Loucy (cell line): ENCODE measurements at regions not wholly inside any gene's neighbourhood (a gene's known extent, or its start where the extent isn't known, plus 50 kb on each side); places are given as distances from the start of the nearest gene placed in this dataset.

Experiments
- EZH2phosphoT487 ChIP-seq: fragments of 200-600 bp; IDR thresholded peaks from 2 replicates; pipeline ENCODE4 v1.6.1; 2018; ENCODE audit warnings: antibody characterized with exemption, mild to moderate bottlenecking, moderate library complexity, borderline replicate concordance
- TF ChIP-seq, protein P1 (sequence below): fragments of 200-600 bp; sonication (generic); conservative IDR thresholded peaks from 2 replicates; pipeline ENCODE4 v1.5.1; 2014; ENCODE audit warnings: mild to moderate bottlenecking, antibody characterized with exemption, low read length

DNA sequence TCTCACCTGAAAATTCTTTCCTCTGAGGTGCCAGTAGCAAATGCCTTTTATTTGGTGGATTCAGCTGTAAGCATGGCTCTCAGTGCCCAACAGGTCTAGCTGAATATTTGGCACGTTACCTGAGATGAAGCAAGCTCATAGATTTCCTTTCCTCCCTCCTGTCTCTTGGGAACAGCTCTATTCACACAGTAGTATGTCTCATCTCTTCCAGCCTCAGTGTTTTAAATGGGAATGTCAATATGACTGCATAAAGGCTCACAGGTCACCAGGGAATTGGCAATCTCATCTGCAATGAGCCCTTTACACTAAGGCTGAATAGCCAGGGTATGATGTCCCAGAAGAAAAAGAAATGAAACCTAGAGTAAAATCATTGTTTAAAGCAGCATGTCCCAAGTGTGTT, 733.5 kb downstream of the NTRK3 start:
- TF ChIP-seq, protein P1, sequence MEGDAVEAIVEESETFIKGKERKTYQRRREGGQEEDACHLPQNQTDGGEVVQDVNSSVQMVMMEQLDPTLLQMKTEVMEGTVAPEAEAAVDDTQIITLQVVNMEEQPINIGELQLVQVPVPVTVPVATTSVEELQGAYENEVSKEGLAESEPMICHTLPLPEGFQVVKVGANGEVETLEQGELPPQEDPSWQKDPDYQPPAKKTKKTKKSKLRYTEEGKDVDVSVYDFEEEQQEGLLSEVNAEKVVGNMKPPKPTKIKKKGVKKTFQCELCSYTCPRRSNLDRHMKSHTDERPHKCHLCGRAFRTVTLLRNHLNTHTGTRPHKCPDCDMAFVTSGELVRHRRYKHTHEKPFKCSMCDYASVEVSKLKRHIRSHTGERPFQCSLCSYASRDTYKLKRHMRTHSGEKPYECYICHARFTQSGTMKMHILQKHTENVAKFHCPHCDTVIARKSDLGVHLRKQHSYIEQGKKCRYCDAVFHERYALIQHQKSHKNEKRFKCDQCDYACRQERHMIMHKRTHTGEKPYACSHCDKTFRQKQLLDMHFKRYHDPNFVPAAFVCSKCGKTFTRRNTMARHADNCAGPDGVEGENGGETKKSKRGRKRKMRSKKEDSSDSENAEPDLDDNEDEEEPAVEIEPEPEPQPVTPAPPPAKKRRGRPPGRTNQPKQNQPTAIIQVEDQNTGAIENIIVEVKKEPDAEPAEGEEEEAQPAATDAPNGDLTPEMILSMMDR, result no peak
- TF ChIP-seq EZH2phosphoT487, result no peak
